IgD-negative memory B cell (primary cell): ENCODE measurements at regions not wholly inside any gene's neighbourhood (a gene's known extent, or its start where the extent isn't known, plus 50 kb on each side); places are given as distances from the start of the nearest gene placed in this dataset.
A peak's percentile ranks its signal among the peaks of the same experiment; 100 is the strongest.
"Not testable (repeated sequence)": the region's sequence is repeated elsewhere in the genome, so short reads cannot be mapped to it uniquely, and the experiment has no call there.

Experiments used
- H3K27ac Mint-ChIP-seq, 3 donors: one replicate each; pipeline ENCODE4 v1.8.0; 2020 to 2022; ENCODE audit warnings: mild to moderate bottlenecking in 3 of 3, mixed read lengths in 3 of 3, moderate library complexity in 1 of 3
- H3K27me3 Mint-ChIP-seq: one replicate; pipeline ENCODE4 v1.8.0; 2021; ENCODE audit warnings: mixed read lengths
- H3K36me3 Mint-ChIP-seq: one replicate; pipeline ENCODE4 v1.8.0; 2020; ENCODE audit warnings: mild to moderate bottlenecking, mixed read lengths
- H3K4me1 Mint-ChIP-seq, 3 donors: one replicate each; pipeline ENCODE4 v1.8.0; 2020 to 2022; ENCODE audit warnings: mixed read lengths in 3 of 3, mild to moderate bottlenecking in 1 of 3
- H3K4me3 Mint-ChIP-seq, 4 donors: one replicate each; pipeline ENCODE4 v1.8.0; 2020 to 2022; ENCODE audit warnings: mild to moderate bottlenecking in 4 of 4, mixed read lengths in 4 of 4, moderate library complexity in 3 of 4
- H3K9me3 Mint-ChIP-seq, 3 donors: one replicate each; pipeline ENCODE4 v1.8.0; 2020 to 2021; ENCODE audit warnings: mixed read lengths in 3 of 3, mild to moderate bottlenecking in 1 of 3

DNA sequence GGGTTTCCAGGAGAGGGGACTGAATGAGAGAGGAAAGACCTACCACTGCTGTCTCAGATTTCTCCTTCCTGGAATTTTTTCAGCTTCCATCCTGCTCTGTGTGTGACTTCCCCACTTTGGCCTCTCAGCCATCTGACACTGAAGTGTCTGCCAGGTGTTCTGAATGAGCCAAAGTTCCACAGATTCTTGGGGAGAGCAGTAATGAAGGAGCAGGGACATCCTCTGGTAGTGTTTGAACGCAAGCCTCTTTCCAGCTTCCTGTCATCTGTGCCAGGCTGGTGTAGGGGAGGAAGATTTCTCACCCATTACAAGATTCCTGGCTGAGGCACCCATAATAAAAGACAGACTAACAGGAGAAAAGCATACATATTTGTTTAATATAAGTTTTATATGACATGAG is 141.7 kb upstream of the NRXN3 start:
- Mint-ChIP-seq H3K4me1 (no peaks in the 10 kb centered on the region), H3K27me3 (peaks cover 17% of the 10 kb centered on the region), H3K36me3 (no peaks in the 10 kb centered on the region), H3K4me3 (no peak overlapping the region), H3K27ac (no peak overlapping the region), H3K9me3 (peaks cover 0 to 4% (median 0%) of the 10 kb centered on the region in 3 donors)

GRCh38 chr14:78029601-78030372 is 140.4 kb upstream of the NRXN3 start:
- Mint-ChIP-seq H3K36me3 (no peaks in the 10 kb centered on the region), H3K27me3 (peaks cover 17% of the 10 kb centered on the region), H3K9me3 (peaks cover 0 to 2% (median 1%) of the 10 kb centered on the region in 3 donors), H3K27ac (peak overlapping the region in 1 of 3 donors; percentile 25), H3K4me1 (peaks cover 0 to 2% (median 0%) of the 10 kb centered on the region in 3 donors), H3K4me3 (no peak overlapping the region)

- H3K4me3 Mint-ChIP-seq: no peak overlapping the region
These were observed 126.8 kb upstream of the NRXN3 start for GRCh38 chr14:78043349-78043748.

DNA sequence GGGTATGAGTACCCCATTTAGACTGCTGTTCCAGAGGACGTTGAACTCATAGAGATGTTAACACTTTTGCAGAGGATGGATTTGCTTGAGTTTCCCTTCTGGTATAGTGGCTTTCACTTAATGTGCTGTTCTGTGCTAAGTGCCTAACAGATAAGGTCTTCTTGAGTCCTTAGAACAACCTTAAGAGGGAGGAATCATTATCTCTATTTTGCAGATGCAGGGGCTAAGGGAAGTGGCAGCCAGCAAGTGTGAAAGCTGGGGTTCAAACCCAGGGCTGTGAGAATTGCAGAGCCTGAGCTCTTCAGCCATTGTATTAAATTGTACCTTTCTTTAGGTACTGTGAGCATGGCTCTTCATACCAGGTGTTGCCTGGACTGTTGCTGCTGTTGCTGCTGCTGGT is 122.1 kb upstream of the NRXN3 start:
- no peak overlapping the region for H3K27ac Mint-ChIP-seq
- peaks cover 0 to 13% (median 0%) of the 10 kb centered on the region in 3 donors for H3K9me3 Mint-ChIP-seq
- H3K36me3 Mint-ChIP-seq: no peaks in the 10 kb centered on the region
- H3K4me3 Mint-ChIP-seq: no peak overlapping the region
- no peaks in the 10 kb centered on the region for H3K4me1 Mint-ChIP-seq
- H3K27me3 Mint-ChIP-seq: peaks cover 2% of the 10 kb centered on the region

More at GRCh38 chr14:78043349-78043748, 126.8 kb upstream of the NRXN3 start:
- no peak overlapping the region for H3K27ac Mint-ChIP-seq
- H3K27me3 Mint-ChIP-seq: peaks cover 6% of the 10 kb centered on the region
- H3K4me1 Mint-ChIP-seq: no peaks in the 10 kb centered on the region
- H3K9me3 Mint-ChIP-seq: peaks cover 0 to 8% (median 3%) of the 10 kb centered on the region in 3 donors
- H3K36me3 Mint-ChIP-seq: no peaks in the 10 kb centered on the region

- not testable (repeated sequence) for H3K27me3 Mint-ChIP-seq, H3K4me1 Mint-ChIP-seq, H3K27ac Mint-ChIP-seq, H3K4me3 Mint-ChIP-seq, H3K9me3 Mint-ChIP-seq, H3K36me3 Mint-ChIP-seq
These were observed 113.3 kb upstream of the NRXN3 start for GRCh38 chr14:78056890-78057289.

- H3K4me1 Mint-ChIP-seq: no peaks in the 10 kb centered on the region
- peaks cover 7% of the 10 kb centered on the region for H3K27me3 Mint-ChIP-seq
- H3K27ac Mint-ChIP-seq: no peak overlapping the region
- H3K4me3 Mint-ChIP-seq: no peak overlapping the region
- no peaks in the 10 kb centered on the region for H3K36me3 Mint-ChIP-seq
- peaks cover 0 to 6% (median 0%) of the 10 kb centered on the region in 3 donors for H3K9me3 Mint-ChIP-seq
These were observed 99.8 kb upstream of the NRXN3 start for GRCh38 chr14:78070344-78070743.

DNA sequence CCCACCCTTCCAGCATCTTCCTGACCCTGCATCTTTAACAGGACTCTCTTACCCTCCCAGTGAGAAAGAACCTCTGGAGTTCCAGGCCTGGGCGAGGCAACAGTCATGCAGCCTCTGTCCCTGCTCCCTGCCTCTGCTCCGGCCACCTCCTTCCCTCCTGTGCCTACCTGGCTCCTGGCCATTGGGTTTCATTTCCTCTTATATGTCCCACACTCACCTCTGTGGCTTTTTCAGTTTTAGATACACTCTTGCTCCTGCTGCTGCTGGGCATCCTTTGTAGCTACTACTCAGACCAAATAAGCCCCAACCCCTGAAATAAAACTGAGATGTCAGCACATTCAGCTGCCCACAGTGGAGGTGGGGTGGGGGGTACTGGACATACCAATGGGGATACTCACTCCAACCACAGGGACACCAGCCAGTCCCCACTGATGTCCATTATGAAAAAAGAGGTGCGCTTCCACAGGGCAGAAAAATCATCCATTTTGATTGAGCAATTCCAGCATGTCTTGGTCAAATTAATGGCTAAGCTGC is 99.1 kb upstream of the NRXN3 start:
- Mint-ChIP-seq H3K4me1 (no peaks in the 10 kb centered on the region), H3K36me3 (no peaks in the 10 kb centered on the region), H3K9me3 (peaks cover 0 to 6% (median 0%) of the 10 kb centered on the region in 3 donors), H3K4me3 (no peak overlapping the region), H3K27me3 (peaks cover 7% of the 10 kb centered on the region), H3K27ac (no peak overlapping the region)

GRCh38 chr14:78073028-78073427 is 97.1 kb upstream of the NRXN3 start:
- H3K27me3 Mint-ChIP-seq: peaks cover 7% of the 10 kb centered on the region
- no peaks in the 10 kb centered on the region for H3K4me1 Mint-ChIP-seq
- H3K4me3 Mint-ChIP-seq: no peak overlapping the region
- no peaks in the 10 kb centered on the region for H3K36me3 Mint-ChIP-seq
- peaks cover 0 to 5% (median 0%) of the 10 kb centered on the region in 3 donors for H3K9me3 Mint-ChIP-seq
- H3K27ac Mint-ChIP-seq: no peak overlapping the region

DNA sequence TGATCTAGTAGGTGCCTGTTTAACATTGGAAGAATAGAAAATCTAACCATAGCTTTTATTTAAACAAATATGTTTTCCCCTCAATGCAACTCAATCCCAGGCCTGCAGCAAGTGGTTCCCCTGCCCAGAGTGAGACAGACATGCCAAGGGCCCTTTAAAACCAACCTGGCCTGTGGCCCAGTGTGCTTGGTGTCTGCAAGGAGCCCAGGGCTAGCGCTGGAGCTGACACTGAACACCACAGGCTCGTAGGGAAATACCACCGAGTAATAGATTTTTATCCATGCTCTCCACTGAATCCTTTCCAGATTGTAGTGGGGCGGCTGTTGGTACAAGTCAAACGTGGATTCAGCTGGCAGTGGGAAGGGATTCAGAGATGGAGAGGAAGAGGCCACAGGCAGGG is 95.6 kb upstream of the NRXN3 start:
- Mint-ChIP-seq H3K27me3 (peaks cover 7% of the 10 kb centered on the region), H3K9me3 (peaks cover 0 to 5% (median 0%) of the 10 kb centered on the region in 3 donors), H3K4me1 (no peaks in the 10 kb centered on the region), H3K27ac (no peak overlapping the region), H3K36me3 (no peaks in the 10 kb centered on the region), H3K4me3 (no peak overlapping the region)

GRCh38 chr14:78075033-78075432 is 95.1 kb upstream of the NRXN3 start:
- peaks cover 7% of the 10 kb centered on the region for H3K27me3 Mint-ChIP-seq
- no peak overlapping the region for H3K27ac Mint-ChIP-seq
- no peaks in the 10 kb centered on the region for H3K4me1 Mint-ChIP-seq
- no peak overlapping the region for H3K4me3 Mint-ChIP-seq
- H3K9me3 Mint-ChIP-seq: peaks cover 0 to 5% (median 0%) of the 10 kb centered on the region in 3 donors
- H3K36me3 Mint-ChIP-seq: no peaks in the 10 kb centered on the region

GRCh38 chr14:78075555-78076277 is 94.5 kb upstream of the NRXN3 start:
- H3K4me1 Mint-ChIP-seq: no peaks in the 10 kb centered on the region
- no peaks in the 10 kb centered on the region for H3K36me3 Mint-ChIP-seq
- H3K4me3 Mint-ChIP-seq: no peak overlapping the region
- no peak overlapping the region for H3K27ac Mint-ChIP-seq
- H3K27me3 Mint-ChIP-seq: peaks cover 7% of the 10 kb centered on the region
- H3K9me3 Mint-ChIP-seq: no peaks in the 10 kb centered on the region

DNA sequence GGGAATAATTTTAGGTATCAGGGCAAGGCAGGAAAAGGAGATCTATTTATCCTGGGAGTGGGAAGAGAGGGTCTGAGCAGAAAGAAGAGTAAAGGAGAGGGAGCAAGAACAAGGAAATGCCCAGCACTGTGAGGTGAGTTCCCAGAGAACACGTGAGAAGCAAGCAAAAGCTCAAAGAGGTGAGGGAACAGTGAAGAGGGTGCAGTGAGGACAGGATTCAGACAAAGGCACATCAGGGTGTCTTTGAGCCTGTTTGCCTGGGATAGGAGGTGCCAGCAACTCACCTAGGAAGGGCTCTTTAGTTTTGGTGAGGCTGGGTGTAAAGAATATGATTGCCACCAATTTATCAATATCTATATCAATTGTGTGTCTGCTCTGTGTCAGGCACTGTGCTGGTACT is 88.9 kb upstream of the NRXN3 start:
- Mint-ChIP-seq H3K4me1 (no peaks in the 10 kb centered on the region), H3K27ac (no peak overlapping the region), H3K9me3 (no peaks in the 10 kb centered on the region), H3K27me3 (peaks cover 4% of the 10 kb centered on the region), H3K4me3 (no peak overlapping the region), H3K36me3 (no peaks in the 10 kb centered on the region)

GRCh38 chr14:78083837-78084236 is 86.3 kb upstream of the NRXN3 start:
- no peaks in the 10 kb centered on the region for H3K4me1 Mint-ChIP-seq
- H3K9me3 Mint-ChIP-seq: no peaks in the 10 kb centered on the region
- H3K27ac Mint-ChIP-seq: no peak overlapping the region
- no peaks in the 10 kb centered on the region for H3K36me3 Mint-ChIP-seq
- H3K4me3 Mint-ChIP-seq: no peak overlapping the region
- peaks cover 6% of the 10 kb centered on the region for H3K27me3 Mint-ChIP-seq

GRCh38 chr14:78086342-78086741 is 83.8 kb upstream of the NRXN3 start:
- Mint-ChIP-seq H3K4me1 (no peaks in the 10 kb centered on the region), H3K36me3 (no peaks in the 10 kb centered on the region), H3K4me3 (no peak overlapping the region), H3K9me3 (no peaks in the 10 kb centered on the region), H3K27me3 (peaks cover 4% of the 10 kb centered on the region), H3K27ac (no peak overlapping the region)

DNA sequence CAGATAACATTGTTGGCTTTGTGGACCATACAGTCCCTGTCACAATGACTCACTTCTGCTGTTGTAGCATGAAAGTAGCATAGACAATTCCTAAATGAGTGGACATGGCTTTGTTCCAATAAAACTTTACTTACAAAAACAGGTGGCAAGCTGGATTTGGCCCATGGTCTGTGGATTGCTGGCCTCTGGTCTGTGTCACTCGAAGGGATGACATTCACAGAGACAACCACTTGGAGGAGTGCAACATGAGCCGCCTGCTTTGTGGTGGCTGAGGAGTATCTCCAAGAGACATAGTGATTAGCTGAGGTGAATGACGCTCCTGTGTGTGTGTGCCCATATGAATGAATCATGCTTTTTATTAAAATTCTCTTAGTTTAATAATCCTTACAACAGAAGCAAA is 81.3 kb upstream of the NRXN3 start:
- Mint-ChIP-seq H3K4me1 (no peaks in the 10 kb centered on the region), H3K36me3 (no peaks in the 10 kb centered on the region), H3K27ac (no peak overlapping the region), H3K4me3 (no peak overlapping the region), H3K9me3 (no peaks in the 10 kb centered on the region), H3K27me3 (peaks cover 9% of the 10 kb centered on the region)
